ENCODE measurements at regions not wholly inside any gene's neighbourhood (a gene's known extent, or its start where the extent isn't known, plus 50 kb on each side); places are given as distances from the start of the nearest gene placed in this dataset.

DNA sequence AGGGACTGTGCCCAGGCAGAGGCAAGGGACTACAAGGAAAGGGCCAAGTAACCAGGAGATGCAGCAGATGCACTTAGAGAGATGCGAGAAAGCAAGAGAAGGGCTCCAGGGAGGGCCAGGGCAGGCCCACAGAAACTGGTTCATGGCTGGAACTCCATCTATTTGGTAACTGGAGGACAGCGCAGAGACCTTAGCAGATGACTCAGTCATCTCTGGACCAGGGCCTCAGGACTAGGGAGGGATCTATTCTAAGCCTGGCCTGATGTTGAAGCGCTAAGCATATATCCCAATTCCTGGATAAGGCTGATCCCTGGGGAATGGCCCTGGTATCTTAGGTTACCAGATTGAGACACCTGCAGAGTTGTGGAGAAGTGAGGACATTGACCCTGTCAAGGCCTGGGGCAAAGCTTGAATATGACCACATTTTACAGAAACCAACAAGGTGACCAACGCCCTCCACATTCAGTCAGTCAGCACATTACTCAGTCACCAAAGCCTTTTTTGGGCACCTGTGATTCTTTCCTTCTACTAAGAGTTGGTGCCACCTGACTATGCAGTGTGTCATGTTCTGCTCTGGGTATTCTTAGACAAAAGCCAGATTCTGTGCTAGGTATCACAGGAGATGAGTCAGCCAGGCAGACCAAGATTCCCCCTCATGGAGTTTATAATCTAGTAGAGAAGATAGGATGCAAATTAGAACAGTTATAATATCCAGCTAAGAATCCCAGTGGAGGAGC is 68.4 kb upstream of the SLCO3A1 start:
- TF ChIP-seq, protein P1, sequence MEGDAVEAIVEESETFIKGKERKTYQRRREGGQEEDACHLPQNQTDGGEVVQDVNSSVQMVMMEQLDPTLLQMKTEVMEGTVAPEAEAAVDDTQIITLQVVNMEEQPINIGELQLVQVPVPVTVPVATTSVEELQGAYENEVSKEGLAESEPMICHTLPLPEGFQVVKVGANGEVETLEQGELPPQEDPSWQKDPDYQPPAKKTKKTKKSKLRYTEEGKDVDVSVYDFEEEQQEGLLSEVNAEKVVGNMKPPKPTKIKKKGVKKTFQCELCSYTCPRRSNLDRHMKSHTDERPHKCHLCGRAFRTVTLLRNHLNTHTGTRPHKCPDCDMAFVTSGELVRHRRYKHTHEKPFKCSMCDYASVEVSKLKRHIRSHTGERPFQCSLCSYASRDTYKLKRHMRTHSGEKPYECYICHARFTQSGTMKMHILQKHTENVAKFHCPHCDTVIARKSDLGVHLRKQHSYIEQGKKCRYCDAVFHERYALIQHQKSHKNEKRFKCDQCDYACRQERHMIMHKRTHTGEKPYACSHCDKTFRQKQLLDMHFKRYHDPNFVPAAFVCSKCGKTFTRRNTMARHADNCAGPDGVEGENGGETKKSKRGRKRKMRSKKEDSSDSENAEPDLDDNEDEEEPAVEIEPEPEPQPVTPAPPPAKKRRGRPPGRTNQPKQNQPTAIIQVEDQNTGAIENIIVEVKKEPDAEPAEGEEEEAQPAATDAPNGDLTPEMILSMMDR (IDR thresholded peaks at IDR 0.05; ENCODE audit: low read depth, low read length, missing control alignments), result no peak
- in situ Hi-C loops (cut with HindIII; ENCODE audit: low sequenced_read_pairs), result no loop called here
- DNase-seq (ENCODE audit: low read depth), result no peak
- H3K4me3 ChIP-seq (ENCODE audit: low read depth, low read length), result no peak overlapping the region

GRCh38 chr15:91787198-91787597 is 66.3 kb upstream of the SLCO3A1 start:
- H3K4me3 ChIP-seq (ENCODE audit: low read depth, low read length), result no peak overlapping the region
- in situ Hi-C loops (cut with HindIII; ENCODE audit: low sequenced_read_pairs), result no loop called here
- no peak for DNase-seq (ENCODE audit: low read depth)
- TF ChIP-seq, protein P1 (IDR thresholded peaks at IDR 0.05; ENCODE audit: low read depth, low read length, missing control alignments), result no peak

GRCh38 chr15:91789136-91789535 is 64.4 kb upstream of the SLCO3A1 start:
- TF ChIP-seq, protein P1 (IDR thresholded peaks at IDR 0.05; ENCODE audit: low read depth, low read length, missing control alignments), result no peak
- no peak for DNase-seq (ENCODE audit: low read depth)
- H3K4me3 ChIP-seq (ENCODE audit: low read depth, low read length), result no peak overlapping the region
- in situ Hi-C loops (cut with HindIII; ENCODE audit: low sequenced_read_pairs), result no loop called here

DNA sequence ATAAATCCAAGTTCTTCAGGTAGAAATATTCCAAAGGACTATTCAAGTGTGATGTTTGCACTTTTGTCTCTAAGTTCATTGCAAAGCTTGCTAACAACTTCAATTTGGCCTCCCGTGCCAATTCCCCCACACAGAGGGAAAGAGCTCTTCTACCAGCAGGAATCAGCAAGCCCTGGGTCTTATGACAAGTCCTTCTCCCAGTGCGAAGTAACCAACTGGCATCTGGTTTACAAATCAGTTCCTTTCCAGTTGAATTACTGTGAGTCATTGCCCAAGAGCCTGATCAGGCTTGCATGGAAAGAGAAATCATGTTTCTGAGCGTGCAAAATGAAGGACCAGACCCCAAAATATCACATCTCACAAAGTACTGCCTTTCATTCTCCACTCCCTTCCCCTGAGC is 62.7 kb upstream of the SLCO3A1 start:
- in situ Hi-C loops (cut with HindIII; ENCODE audit: low sequenced_read_pairs), result no loop called here
- no peak overlapping the region for H3K4me3 ChIP-seq (ENCODE audit: low read depth, low read length)
- TF ChIP-seq, protein P1 (IDR thresholded peaks at IDR 0.05; ENCODE audit: low read depth, low read length, missing control alignments), result no peak
- peak; percentile 13 for DNase-seq (ENCODE audit: low read depth)

DNA sequence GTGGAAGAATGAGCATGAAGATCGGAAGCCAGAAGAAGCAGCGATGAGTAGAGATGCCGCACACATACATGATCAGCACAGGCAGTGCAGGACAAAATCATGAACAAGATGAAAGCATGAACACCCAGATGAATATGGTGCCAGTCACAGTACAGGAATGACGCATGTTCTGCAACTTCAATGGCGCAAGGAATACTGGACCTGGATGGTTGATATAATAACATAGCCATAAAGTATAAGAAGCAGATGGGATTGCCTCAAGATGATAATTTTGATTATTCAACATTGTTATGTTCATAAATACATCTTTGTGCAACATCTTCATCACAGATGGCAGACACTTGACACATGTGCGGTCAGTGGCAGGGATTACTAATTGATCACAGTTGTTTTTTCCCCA is 59.7 kb upstream of the SLCO3A1 start:
- no peak overlapping the region for H3K4me3 ChIP-seq (ENCODE audit: low read depth, low read length)
- in situ Hi-C loops (cut with HindIII; ENCODE audit: low sequenced_read_pairs), result no loop called here
- DNase-seq (ENCODE audit: low read depth), result no peak
- TF ChIP-seq, protein P1 (IDR thresholded peaks at IDR 0.05; ENCODE audit: low read depth, low read length, missing control alignments), result no peak

- TF ChIP-seq, protein P1 (IDR thresholded peaks at IDR 0.05; ENCODE audit: low read depth, low read length, missing control alignments), result no peak
- no peak for DNase-seq (ENCODE audit: low read depth)
- H3K4me3 ChIP-seq (ENCODE audit: low read depth, low read length), result no peak overlapping the region
- in situ Hi-C loops (cut with HindIII; ENCODE audit: low sequenced_read_pairs), result no loop called here
Observed at GRCh38 chr15:91795235-91795634, 58.3 kb upstream of the SLCO3A1 start.
